Stimulated activated naive CD4-positive, alpha-beta T cell treated with Interleukin-2 at 50 U/mL for 16 hours (primary cell): ENCODE measurements at regions not wholly inside any gene's neighbourhood (a gene's known extent, or its start where the extent isn't known, plus 50 kb on each side); places are given as distances from the start of the nearest gene placed in this dataset.

Experiments used
- DNase-seq: peaks from one replicate; lab custom pipeline; 2025; lab: John Stamatoyannopoulos, UW

GRCh38 chr9:126017758-126018157, 270.6 kb downstream of the PBX3 start:
- DNase-seq, result no peak

- no peak for DNase-seq
Measured at GRCh38 chr9:126020836-126021235, 273.7 kb downstream of the PBX3 start.

- DNase-seq, result no peak
Measured at GRCh38 chr9:126023962-126024361, 276.8 kb downstream of the PBX3 start.

GRCh38 chr9:126024581-126025230, 277.5 kb downstream of the PBX3 start:
- DNase-seq, result no peak

- DNase-seq, result no peak
Measured at GRCh38 chr9:126025991-126026390, 278.8 kb downstream of the PBX3 start.

GRCh38 chr9:126027566-126027965, 280.4 kb downstream of the PBX3 start:
- no peak for DNase-seq

- no peak for DNase-seq
Measured at GRCh38 chr9:126028746-126029145, 281.6 kb downstream of the PBX3 start.

GRCh38 chr9:126030716-126031115, 283.5 kb downstream of the PBX3 start:
- no peak for DNase-seq

- DNase-seq, result no peak
Measured at GRCh38 chr9:126031116-126031515, 283.9 kb downstream of the PBX3 start.

GRCh38 chr9:126032135-126032534, 285.0 kb downstream of the PBX3 start:
- DNase-seq, result no peak

- DNase-seq, result no peak
Measured at GRCh38 chr9:126033318-126033717, 286.1 kb downstream of the PBX3 start.

- no peak for DNase-seq
Measured at GRCh38 chr9:126033956-126034355, 286.8 kb downstream of the PBX3 start.

- no peak for DNase-seq
Measured at GRCh38 chr9:126036881-126037291, 289.7 kb downstream of the PBX3 start.

GRCh38 chr9:126038790-126039189, 287.8 kb upstream of the MVB12B start:
- no peak for DNase-seq

- DNase-seq, result no peak
Measured at GRCh38 chr9:126043681-126044080, 282.9 kb upstream of the MVB12B start.

GRCh38 chr9:126049088-126049487, 277.5 kb upstream of the MVB12B start:
- DNase-seq, result no peak

GRCh38 chr9:126049896-126050604, 276.6 kb upstream of the MVB12B start:
- no peak for DNase-seq

- no peak for DNase-seq
Measured at GRCh38 chr9:126050605-126050990, 276.0 kb upstream of the MVB12B start.

GRCh38 chr9:126051446-126052130, 275.0 kb upstream of the MVB12B start:
- DNase-seq, result no peak

GRCh38 chr9:126052791-126053190, 273.8 kb upstream of the MVB12B start:
- DNase-seq, result no peak

- DNase-seq, result no peak
Measured at GRCh38 chr9:126053913-126054312, 272.7 kb upstream of the MVB12B start.

GRCh38 chr9:126055381-126055985, 271.1 kb upstream of the MVB12B start:
- DNase-seq, result no peak
